ENCODE measurements at regions not wholly inside any gene's neighbourhood (a gene's known extent, or its start where the extent isn't known, plus 50 kb on each side); places are given as distances from the start of the nearest gene placed in this dataset.

- no peak for TF ChIP-seq CTCF (IDR thresholded peaks at IDR 0.05)
Measured at GRCh38 chr6:113664909-113665308, 192.2 kb upstream of the MARCKS start.

GRCh38 chr6:113668641-113669408 is 188.3 kb upstream of the MARCKS start:
- TF ChIP-seq CTCF (IDR thresholded peaks at IDR 0.05), result no peak

GRCh38 chr6:113669606-113670005 is 187.5 kb upstream of the MARCKS start:
- no peak for TF ChIP-seq CTCF (IDR thresholded peaks at IDR 0.05)

- TF ChIP-seq CTCF (IDR thresholded peaks at IDR 0.05), result no peak
Measured at GRCh38 chr6:113671421-113671820, 185.7 kb upstream of the MARCKS start.

- TF ChIP-seq CTCF (IDR thresholded peaks at IDR 0.05), result no peak
Measured at GRCh38 chr6:113672491-113673149, 184.5 kb upstream of the MARCKS start.

- TF ChIP-seq CTCF (IDR thresholded peaks at IDR 0.05), result no peak
Measured at GRCh38 chr6:113674075-113674474, 183.1 kb upstream of the MARCKS start.

GRCh38 chr6:113676057-113676456 is 181.1 kb upstream of the MARCKS start:
- TF ChIP-seq CTCF (IDR thresholded peaks at IDR 0.05), result no peak
